ENCODE measurements at regions not wholly inside any gene's neighbourhood (a gene's known extent, or its start where the extent isn't known, plus 50 kb on each side); places are given as distances from the start of the nearest gene placed in this dataset.

DNA sequence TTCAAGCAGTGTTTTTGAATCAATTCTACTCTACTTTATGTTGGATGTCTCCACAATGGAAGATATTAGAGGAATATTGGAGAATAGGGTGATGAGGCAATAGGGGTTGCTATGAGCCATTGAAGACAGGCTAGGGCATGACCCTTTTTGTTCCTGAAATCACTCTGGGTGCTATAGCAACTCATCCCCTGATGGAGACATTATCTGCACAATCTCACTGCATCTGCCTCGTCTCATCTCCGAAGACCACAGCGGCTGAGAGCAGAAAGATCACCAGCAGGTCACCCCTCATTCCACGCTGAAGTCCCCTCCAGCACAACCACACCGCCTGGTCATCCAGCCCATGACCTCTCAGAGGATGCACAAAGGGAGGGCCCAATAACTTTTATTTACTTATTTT lies 150.4 kb upstream of the TMEM132C start:
- Histone ChIP-seq H3K9me3 (ENCODE audit: control insufficient read depth, insufficient read depth, low read length) (no peaks in the 10 kb centered on the region), H3K4me1 (ENCODE audit: insufficient read depth, low read length) (peaks cover 10% of the 10 kb centered on the region), H3K9ac (ENCODE audit: low read depth, low read length) (no peak overlapping the region), H3K36me3 (ENCODE audit: insufficient read depth, low read length) (no peaks in the 10 kb centered on the region)

DNA sequence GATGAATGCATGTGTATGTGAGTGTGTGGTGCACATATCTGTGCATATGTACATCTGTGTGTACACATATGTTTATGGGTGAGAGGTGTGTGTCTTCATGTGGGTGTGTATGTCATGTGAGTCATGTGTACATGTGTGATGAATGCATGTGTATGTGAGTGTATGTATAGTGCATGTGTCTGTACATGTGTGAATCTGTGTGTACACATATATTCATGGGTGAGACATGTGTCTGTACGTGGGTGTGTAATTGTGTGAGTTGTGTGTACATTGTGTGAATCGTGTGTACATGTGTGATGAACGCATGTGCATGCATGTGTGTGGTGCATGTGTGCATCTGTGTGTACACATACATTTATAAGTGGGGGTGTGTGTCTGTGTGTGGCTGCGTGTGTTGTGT lies 146.9 kb upstream of the TMEM132C start:
- H3K9me3 ChIP-seq (ENCODE audit: control insufficient read depth, insufficient read depth, low read length) = no peaks in the 10 kb centered on the region

DNA sequence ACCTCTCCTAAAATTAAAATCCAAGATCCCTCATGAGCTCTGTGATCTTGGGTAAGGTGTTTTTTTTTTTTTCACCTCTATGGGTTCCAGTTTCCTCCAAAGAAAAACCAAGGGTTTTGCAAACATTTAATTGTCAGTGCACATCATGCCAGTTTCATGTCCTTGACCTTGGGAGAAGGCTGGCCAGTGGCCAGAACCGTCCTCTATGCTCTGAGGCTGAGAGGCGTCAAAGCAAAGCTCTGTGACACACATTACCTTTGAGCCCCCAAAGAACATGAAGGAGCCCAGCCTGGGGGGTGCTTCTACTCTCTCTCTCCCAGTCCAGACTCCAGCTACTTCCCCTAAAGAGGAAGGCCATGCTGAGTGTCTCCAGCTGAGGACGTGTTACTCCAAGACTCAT lies 145.5 kb upstream of the TMEM132C start:
- Histone ChIP-seq H3K9ac (ENCODE audit: low read depth, low read length) (no peak overlapping the region), H3K9me3 (ENCODE audit: control insufficient read depth, insufficient read depth, low read length) (no peaks in the 10 kb centered on the region), H3K4me1 (ENCODE audit: insufficient read depth, low read length) (no peaks in the 10 kb centered on the region), H3K36me3 (ENCODE audit: insufficient read depth, low read length) (no peaks in the 10 kb centered on the region)

More for the DNA sequence above, 146.9 kb upstream of the TMEM132C start:
- no peaks in the 10 kb centered on the region for H3K4me1 ChIP-seq (ENCODE audit: insufficient read depth, low read length)
- no peaks in the 10 kb centered on the region for H3K36me3 ChIP-seq (ENCODE audit: insufficient read depth, low read length)
- H3K9ac ChIP-seq (ENCODE audit: low read depth, low read length) = no peak overlapping the region

DNA sequence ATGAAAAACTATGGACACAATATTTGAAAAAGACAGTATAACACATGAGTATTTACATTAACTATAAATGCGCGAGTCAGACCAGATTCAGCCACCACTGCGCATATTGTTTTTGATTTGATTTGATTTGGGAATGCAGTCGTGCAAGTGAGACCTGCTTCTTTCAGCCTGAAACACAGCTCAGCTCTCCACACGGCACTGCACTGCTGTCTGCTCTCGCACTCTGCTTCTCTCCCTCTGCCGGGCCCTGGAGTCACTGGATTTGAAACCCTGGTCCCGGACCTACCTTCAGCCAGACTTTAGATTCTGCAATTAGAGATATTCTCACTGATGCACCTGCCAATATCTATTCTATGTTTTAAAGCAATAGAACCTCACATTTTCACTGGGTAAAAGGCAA lies 143.9 kb upstream of the TMEM132C start:
- Histone ChIP-seq H3K36me3 (ENCODE audit: insufficient read depth, low read length) (no peaks in the 10 kb centered on the region), H3K9ac (ENCODE audit: low read depth, low read length) (no peak overlapping the region), H3K4me1 (ENCODE audit: insufficient read depth, low read length) (no peaks in the 10 kb centered on the region), H3K9me3 (ENCODE audit: control insufficient read depth, insufficient read depth, low read length) (no peaks in the 10 kb centered on the region)

DNA sequence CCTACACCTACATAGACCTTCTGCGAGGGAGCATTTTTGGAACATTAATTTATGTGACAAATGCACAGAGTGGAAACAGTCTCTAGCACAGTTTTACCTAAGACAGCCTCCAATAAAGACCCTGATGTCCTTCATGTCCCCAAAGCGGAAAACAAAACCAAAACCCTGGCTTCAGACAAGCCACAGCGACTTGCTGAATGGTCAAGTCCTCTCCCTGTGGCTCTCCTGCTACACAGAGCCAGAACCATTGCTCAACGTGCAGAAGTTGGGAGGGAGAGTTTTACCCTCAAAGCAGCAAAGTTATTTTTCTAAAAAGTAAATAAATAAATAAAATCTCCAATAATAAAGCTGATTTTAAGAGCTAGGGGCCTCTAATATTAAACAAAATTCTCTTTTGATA lies 135.0 kb upstream of the TMEM132C start:
- Histone ChIP-seq H3K4me1 (ENCODE audit: insufficient read depth, low read length) (no peaks in the 10 kb centered on the region), H3K9ac (ENCODE audit: low read depth, low read length) (no peak overlapping the region), H3K9me3 (ENCODE audit: control insufficient read depth, insufficient read depth, low read length) (no peaks in the 10 kb centered on the region), H3K36me3 (ENCODE audit: insufficient read depth, low read length) (no peaks in the 10 kb centered on the region)

DNA sequence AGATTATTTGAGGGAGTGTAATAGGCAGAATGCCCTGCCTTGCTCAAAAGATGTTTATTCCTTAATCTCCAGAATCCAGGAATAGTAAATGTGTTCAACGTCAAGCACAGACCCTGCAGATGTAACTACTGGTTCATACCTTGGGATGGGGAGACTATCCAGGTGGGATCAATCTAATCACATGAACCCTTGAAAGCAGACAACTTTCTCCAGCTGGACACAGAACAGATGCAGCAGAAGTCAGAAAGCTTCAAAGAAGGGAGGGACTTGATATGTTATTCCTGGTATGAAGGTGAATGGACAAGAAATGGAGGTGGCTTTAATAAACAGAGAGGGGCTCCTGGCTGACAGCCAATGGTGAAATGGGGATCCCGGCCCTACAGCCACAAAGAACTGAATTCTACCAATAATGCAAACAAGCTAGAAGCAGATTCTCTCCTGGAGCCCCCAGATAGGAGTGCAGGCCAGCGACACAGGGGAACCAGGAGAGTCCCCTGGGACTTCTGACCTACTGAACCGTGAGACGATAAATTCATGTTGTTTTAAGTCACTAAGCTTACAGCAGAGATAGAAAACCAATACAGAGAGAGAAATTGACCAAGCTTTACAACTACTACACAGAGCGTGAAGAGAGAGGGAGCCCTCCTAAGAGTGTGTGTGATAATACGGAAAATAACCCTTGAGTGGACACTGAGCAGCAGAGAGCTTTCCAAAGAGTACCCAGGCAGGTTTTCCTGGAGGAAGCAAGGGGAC lies 133.5 kb upstream of the TMEM132C start:
- no peaks in the 10 kb centered on the region for H3K36me3 ChIP-seq (ENCODE audit: insufficient read depth, low read length)
- no peaks in the 10 kb centered on the region for H3K4me1 ChIP-seq (ENCODE audit: insufficient read depth, low read length)
- no peaks in the 10 kb centered on the region for H3K9me3 ChIP-seq (ENCODE audit: control insufficient read depth, insufficient read depth, low read length)
- no peak overlapping the region for H3K9ac ChIP-seq (ENCODE audit: low read depth, low read length)

DNA sequence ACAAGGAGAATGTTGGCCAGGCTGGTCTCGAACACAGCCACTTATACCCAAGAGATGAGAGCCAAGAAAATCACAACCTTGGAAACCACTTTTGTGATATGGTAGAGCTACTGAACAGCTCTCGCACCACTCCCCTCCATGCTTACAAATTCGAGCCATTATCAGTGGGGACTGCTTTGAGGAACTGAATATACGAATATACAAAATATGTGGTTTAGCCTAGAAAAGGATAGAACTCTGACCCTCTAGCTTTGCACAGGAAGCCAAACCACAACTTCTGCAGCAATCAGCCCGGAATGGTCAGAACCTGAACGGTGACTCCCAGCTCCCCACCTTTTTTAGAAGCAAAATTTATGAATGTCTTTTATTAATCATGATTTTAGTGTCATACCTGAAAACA lies 129.8 kb upstream of the TMEM132C start:
- H3K36me3 ChIP-seq (ENCODE audit: insufficient read depth, low read length) = no peaks in the 10 kb centered on the region
- no peak overlapping the region for H3K9ac ChIP-seq (ENCODE audit: low read depth, low read length)
- H3K4me1 ChIP-seq (ENCODE audit: insufficient read depth, low read length) = no peaks in the 10 kb centered on the region
- H3K9me3 ChIP-seq (ENCODE audit: control insufficient read depth, insufficient read depth, low read length) = no peaks in the 10 kb centered on the region

DNA sequence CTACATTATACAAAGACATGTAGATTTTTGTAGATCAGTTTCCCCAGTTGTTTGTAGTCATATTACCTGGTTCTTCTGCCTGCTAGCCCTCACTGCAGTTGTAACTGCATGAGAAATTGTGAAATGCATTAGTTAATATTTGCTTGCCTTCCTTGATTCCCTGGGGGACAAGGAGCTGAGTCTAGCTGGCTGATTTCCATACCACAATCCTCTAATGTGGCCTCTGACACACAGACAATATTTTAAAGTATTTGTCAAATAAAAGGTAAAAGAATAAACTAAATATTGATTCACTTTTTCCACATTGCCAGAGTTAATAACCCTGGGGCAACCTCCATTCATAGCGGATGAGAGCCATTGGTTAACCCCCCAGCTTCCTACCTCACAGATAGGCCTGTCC lies 128.8 kb upstream of the TMEM132C start:
- no peaks in the 10 kb centered on the region for H3K36me3 ChIP-seq (ENCODE audit: insufficient read depth, low read length)
- no peaks in the 10 kb centered on the region for H3K9me3 ChIP-seq (ENCODE audit: control insufficient read depth, insufficient read depth, low read length)
- H3K4me1 ChIP-seq (ENCODE audit: insufficient read depth, low read length) = no peaks in the 10 kb centered on the region
- H3K9ac ChIP-seq (ENCODE audit: low read depth, low read length) = no peak overlapping the region

DNA sequence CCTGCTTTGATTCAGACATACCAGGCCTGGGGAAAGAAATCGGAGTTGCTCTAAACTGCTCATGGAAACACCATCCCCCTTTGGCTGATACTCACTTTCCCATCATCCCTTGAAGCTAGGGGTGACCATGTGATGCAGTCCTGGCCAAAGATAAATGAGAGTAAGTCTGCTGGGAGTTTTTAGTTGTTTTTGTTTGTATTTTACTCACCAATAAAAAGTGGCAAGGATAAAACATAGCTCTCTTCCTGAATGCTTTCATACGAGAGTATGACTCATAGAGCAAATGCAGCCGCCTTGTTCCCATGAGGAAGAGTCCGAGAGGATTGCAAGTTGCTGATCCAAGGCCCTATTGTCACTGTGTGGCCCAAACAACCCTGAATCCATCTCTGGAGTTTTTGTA lies 126.4 kb upstream of the TMEM132C start:
- Histone ChIP-seq H3K36me3 (ENCODE audit: insufficient read depth, low read length) (no peaks in the 10 kb centered on the region), H3K4me1 (ENCODE audit: insufficient read depth, low read length) (no peaks in the 10 kb centered on the region), H3K9me3 (ENCODE audit: control insufficient read depth, insufficient read depth, low read length) (no peaks in the 10 kb centered on the region), H3K9ac (ENCODE audit: low read depth, low read length) (no peak overlapping the region)

DNA sequence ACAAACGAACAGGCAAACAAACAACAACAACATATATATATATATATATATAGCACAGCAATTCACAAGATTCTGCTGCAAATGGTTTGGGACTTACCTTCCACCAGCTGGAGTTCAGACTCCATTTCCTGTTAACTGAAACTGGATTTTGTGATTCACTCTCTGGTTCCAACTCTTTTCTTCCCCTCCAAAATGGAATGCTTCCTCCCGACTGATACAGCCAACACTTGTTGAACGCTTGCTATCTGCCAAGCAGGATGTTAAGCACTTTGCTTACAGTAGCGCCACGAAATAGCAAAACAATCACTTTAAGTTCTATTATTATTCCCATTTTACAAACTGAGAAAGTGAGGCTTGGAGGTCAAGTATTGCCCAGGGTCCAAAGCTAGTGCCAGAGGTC lies 116.0 kb upstream of the TMEM132C start:
- Histone ChIP-seq H3K36me3 (ENCODE audit: insufficient read depth, low read length) (no peaks in the 10 kb centered on the region), H3K4me1 (ENCODE audit: insufficient read depth, low read length) (no peaks in the 10 kb centered on the region), H3K9ac (ENCODE audit: low read depth, low read length) (no peak overlapping the region), H3K9me3 (ENCODE audit: control insufficient read depth, insufficient read depth, low read length) (no peaks in the 10 kb centered on the region)

DNA sequence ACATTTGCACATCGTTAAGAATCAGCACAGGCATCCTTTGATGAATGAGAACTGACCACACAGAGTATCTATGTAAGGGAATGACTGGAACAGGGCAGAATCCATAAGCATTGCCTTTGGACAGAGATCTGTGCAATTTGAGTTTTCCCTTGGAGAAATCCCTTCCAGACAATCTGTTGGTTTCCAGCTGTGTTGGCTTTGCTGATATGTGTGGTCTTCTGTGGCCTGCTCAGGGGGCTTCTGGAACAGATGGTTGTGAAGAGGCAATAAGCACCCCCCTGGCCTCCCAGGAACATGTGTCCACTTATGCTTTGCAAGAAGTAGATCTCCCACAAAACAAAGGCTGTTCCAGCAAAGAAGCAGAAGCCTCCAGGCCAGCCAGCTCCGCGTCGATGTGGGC lies 111.4 kb upstream of the TMEM132C start:
- Histone ChIP-seq H3K9ac (ENCODE audit: low read depth, low read length) (no peak overlapping the region), H3K4me1 (ENCODE audit: insufficient read depth, low read length) (peaks cover 10% of the 10 kb centered on the region; the same call in 1 of the 2 replicates), H3K9me3 (ENCODE audit: control insufficient read depth, insufficient read depth, low read length) (no peaks in the 10 kb centered on the region), H3K36me3 (ENCODE audit: insufficient read depth, low read length) (no peaks in the 10 kb centered on the region)

DNA sequence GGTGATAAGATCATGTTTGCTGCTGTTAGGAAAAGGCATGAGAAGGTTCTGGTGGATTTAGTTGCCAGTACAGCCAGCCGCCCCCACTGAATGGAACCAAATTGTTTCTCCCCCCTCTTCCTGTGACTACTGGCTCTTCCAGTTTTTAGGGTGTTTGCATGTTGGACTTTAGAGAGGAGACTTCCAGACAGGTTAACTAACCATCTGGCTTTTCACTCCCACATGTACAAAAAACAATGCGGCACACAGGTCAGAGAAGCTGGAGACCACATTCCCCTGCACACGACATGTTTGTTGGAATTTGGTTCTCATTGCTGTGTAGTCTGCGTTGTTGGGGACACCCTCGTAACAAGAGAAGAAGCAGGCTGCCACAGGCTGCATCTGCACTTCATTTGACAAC lies 103.9 kb upstream of the TMEM132C start:
- H3K9ac ChIP-seq (ENCODE audit: low read depth, low read length) = no peak overlapping the region
- H3K36me3 ChIP-seq (ENCODE audit: insufficient read depth, low read length) = no peaks in the 10 kb centered on the region
- H3K9me3 ChIP-seq (ENCODE audit: control insufficient read depth, insufficient read depth, low read length) = no peaks in the 10 kb centered on the region
- H3K4me1 ChIP-seq (ENCODE audit: insufficient read depth, low read length) = peaks cover 8% of the 10 kb centered on the region; the same call in 1 of the 2 replicates

DNA sequence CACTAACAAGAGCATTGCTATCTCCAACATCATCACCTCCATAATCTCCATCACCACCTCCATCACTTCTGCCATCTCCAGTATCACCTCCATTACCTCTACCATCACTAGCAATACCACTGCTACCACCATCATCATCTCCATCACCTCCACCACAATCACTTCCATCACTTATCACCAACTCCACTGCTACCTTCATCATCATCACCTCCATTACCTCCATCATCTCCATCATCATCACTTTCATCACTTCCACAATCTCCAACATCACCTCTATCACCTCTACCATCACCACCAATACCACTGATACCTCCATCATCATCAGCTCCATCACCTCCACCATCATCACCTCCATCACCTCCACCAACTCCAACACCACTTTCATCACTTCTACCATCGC lies 102.4 kb upstream of the TMEM132C start:
- Histone ChIP-seq H3K9me3 (ENCODE audit: control insufficient read depth, insufficient read depth, low read length) (no peaks in the 10 kb centered on the region), H3K9ac (ENCODE audit: low read depth, low read length) (no peak overlapping the region), H3K36me3 (ENCODE audit: insufficient read depth, low read length) (no peaks in the 10 kb centered on the region), H3K4me1 (ENCODE audit: insufficient read depth, low read length) (no peaks in the 10 kb centered on the region)

DNA sequence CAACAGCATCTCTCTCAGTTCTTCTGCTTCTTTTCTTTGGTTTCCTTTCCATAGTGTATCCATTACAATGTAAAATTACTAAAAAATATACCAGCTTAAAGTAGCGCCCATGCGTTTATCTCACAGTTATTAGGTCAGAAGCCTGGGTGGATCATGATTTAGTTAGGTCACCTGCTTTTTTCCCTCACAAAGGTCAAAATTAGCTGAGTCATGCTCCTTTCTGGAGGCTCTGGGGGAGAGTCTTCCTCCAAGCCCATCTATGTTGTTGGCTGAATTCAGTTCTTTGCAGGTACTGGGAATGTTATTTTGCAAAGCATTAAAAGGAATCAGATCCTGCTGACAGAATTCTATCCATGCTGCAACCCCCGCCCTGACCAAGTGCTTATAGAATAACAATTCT lies 101.6 kb upstream of the TMEM132C start:
- Histone ChIP-seq H3K9ac (ENCODE audit: low read depth, low read length) (no peak overlapping the region), H3K36me3 (ENCODE audit: insufficient read depth, low read length) (no peaks in the 10 kb centered on the region), H3K9me3 (ENCODE audit: control insufficient read depth, insufficient read depth, low read length) (no peaks in the 10 kb centered on the region), H3K4me1 (ENCODE audit: insufficient read depth, low read length) (no peaks in the 10 kb centered on the region)

DNA sequence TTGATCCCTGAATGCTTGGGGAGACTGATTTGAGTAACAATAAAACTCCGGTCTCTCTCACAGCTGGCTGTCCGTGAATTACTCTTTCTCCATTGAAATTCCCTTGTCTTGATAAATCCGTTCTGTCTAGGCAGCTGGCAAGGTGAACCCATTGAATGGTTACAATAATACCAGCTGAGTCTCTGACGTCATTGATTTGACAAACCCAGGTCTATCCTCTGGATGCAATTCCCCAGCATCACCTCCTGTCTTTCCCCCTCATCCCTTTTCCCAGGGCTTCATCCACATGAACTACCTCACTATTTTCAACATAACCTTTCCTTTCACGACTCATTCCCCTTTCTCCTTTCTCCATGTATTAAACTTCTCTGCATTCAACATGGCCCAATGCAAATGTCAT lies 98.7 kb upstream of the TMEM132C start:
- Histone ChIP-seq H3K36me3 (ENCODE audit: insufficient read depth, low read length) (no peaks in the 10 kb centered on the region), H3K9me3 (ENCODE audit: control insufficient read depth, insufficient read depth, low read length) (no peaks in the 10 kb centered on the region), H3K9ac (ENCODE audit: low read depth, low read length) (no peak overlapping the region), H3K4me1 (ENCODE audit: insufficient read depth, low read length) (no peaks in the 10 kb centered on the region)

DNA sequence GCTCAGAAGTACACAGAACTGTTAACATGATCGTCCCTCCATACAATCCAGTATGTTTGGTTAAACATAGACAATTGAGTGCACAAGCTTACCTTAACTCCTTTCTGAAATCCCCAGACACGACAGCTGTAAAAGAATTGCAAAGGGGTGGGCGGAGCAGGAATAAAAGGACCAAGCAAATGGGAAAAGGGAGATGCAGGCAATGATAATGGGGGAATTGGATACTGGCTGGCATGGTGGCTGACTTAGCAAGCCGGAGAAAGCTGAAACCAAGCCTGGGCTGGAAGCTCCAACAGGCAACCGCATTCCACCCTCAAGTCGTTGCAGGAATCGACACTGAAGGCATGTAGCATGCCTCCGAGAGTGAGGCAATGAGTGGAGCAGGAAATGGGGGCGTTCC lies 96.8 kb upstream of the TMEM132C start:
- H3K9me3 ChIP-seq (ENCODE audit: control insufficient read depth, insufficient read depth, low read length) = no peaks in the 10 kb centered on the region
- no peaks in the 10 kb centered on the region for H3K36me3 ChIP-seq (ENCODE audit: insufficient read depth, low read length)
- no peak overlapping the region for H3K9ac ChIP-seq (ENCODE audit: low read depth, low read length)
- no peaks in the 10 kb centered on the region for H3K4me1 ChIP-seq (ENCODE audit: insufficient read depth, low read length)

All from ES-I3 (cell line).